ENCODE measurements at regions not wholly inside any gene's neighbourhood (a gene's known extent, or its start where the extent isn't known, plus 50 kb on each side); places are given as distances from the start of the nearest gene placed in this dataset.

DNA sequence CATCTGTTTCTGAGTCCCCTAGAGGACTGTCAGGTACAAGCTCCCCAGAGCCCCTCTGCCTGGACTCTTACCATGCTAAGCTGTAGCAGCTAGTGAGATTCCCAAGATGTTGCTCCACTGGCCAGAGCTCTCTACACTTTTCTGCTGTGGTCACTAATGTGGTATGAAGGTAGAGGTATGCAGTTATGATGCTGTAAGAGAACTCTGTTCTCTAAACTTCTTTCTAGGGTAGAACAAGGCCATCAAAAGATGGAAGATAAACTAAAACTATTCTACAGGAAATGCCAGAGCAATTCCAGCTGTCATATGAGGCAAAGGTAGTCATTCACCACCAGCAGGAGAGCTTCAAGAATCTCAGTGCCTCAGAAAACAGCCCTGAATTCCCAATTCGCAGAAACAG is 517.4 kb upstream of the ARRDC4 start:
- Mint-ChIP-seq H3K27me3 (ENCODE audit: unreplicated experiment) (no peaks in the 10 kb centered on the region), H3K4me3 (ENCODE audit: low read depth, unreplicated experiment) (no peak overlapping the region), H3K27ac (ENCODE audit: unreplicated experiment) (no peak overlapping the region), H3K4me1 (ENCODE audit: low read depth, unreplicated experiment) (no peaks in the 10 kb centered on the region), H3K36me3 (ENCODE audit: insufficient read depth, unreplicated experiment) (no peaks in the 10 kb centered on the region), H3K9me3 (ENCODE audit: low read depth, unreplicated experiment) (peaks cover 5% of the 10 kb centered on the region)
- CTCF ChIA-PET = no interaction called here
- no TSS peak for BruUV-seq (replicated peaks)
- TF ChIP-seq, protein P1, sequence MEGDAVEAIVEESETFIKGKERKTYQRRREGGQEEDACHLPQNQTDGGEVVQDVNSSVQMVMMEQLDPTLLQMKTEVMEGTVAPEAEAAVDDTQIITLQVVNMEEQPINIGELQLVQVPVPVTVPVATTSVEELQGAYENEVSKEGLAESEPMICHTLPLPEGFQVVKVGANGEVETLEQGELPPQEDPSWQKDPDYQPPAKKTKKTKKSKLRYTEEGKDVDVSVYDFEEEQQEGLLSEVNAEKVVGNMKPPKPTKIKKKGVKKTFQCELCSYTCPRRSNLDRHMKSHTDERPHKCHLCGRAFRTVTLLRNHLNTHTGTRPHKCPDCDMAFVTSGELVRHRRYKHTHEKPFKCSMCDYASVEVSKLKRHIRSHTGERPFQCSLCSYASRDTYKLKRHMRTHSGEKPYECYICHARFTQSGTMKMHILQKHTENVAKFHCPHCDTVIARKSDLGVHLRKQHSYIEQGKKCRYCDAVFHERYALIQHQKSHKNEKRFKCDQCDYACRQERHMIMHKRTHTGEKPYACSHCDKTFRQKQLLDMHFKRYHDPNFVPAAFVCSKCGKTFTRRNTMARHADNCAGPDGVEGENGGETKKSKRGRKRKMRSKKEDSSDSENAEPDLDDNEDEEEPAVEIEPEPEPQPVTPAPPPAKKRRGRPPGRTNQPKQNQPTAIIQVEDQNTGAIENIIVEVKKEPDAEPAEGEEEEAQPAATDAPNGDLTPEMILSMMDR (IDR thresholded peaks at IDR 0.05; ENCODE audit: unreplicated experiment) = no peak
- DNase-seq = no peak
- intact Hi-C loops (cut with micrococcal nuclease; ENCODE audit: unreplicated experiment) = no loop called here

DNA sequence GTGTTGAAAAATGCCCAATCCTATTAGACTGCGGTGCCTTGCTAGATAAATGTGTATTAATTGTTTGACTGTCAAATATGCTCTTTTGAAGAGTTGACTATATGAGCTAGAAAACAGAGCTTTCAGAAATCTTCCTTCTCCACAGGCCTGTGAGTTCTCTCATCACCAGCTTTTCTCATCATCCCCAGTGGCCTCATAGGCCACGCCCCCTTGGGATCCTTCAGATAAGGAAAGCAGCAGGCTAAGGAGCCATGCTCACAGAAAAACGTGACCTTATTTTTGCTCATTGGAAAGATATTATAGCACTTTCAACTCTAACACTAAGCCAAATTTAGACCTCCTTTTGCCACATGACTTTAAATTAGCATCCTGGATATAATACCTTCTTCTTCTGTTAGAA is 514.4 kb upstream of the ARRDC4 start:
- CTCF ChIA-PET = interaction anchor here (1.3 kb wide), 1 partner anchor 200 kb away, joined by 4 read pairs; no protein-coding TSS in a partner anchor

DNA sequence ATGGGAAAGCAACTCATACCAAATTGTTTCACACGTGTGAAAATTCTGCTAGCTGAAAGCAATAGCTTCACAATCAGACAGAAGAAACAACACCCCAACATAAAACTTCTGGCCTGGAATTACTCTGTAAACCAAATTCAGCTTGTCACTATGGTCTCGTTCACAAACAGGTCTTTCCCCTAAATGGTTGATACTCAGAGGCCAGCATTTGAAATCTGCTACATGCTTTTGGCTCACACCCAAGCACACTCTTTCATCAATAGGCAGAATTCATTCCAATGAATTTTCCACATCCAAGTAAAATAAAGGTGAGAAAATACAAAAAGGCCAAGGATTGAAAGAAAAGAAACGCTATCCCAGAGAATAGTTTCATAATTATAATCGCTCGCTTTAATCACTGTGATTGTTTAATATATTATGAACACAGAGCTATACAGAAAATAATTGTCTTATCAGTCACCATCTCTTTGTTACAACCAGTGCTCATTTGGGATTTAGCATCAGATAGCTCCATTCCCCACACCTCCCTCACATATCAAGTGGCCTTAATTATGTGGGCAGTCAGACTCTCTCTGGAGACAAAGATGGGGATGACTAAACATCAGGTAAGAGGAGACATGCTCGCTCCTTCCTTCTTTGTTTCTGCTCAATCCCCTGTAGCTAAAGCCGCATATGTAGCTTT is 503.8 kb upstream of the ARRDC4 start:
- no peak overlapping the region for H3K4me3 Mint-ChIP-seq (ENCODE audit: low read depth, unreplicated experiment)
- H3K27ac Mint-ChIP-seq (ENCODE audit: unreplicated experiment) = no peak overlapping the region
- no peaks in the 10 kb centered on the region for H3K36me3 Mint-ChIP-seq (ENCODE audit: insufficient read depth, unreplicated experiment)
- H3K4me1 Mint-ChIP-seq (ENCODE audit: low read depth, unreplicated experiment) = no peaks in the 10 kb centered on the region
- TF ChIP-seq, protein P1 (IDR thresholded peaks at IDR 0.05; ENCODE audit: unreplicated experiment) = no peak
- BruUV-seq (replicated peaks) = no TSS peak
- intact Hi-C loops (cut with micrococcal nuclease; ENCODE audit: unreplicated experiment) = no loop called here
- H3K27me3 Mint-ChIP-seq (ENCODE audit: unreplicated experiment) = no peaks in the 10 kb centered on the region
- H3K9me3 Mint-ChIP-seq (ENCODE audit: low read depth, unreplicated experiment) = no peaks in the 10 kb centered on the region
- DNase-seq = no peak
- CTCF ChIA-PET = no interaction called here

More for the DNA sequence above, 514.4 kb upstream of the ARRDC4 start:
- DNase-seq = no peak
- Mint-ChIP-seq H3K4me1 (ENCODE audit: low read depth, unreplicated experiment) (no peaks in the 10 kb centered on the region), H3K36me3 (ENCODE audit: insufficient read depth, unreplicated experiment) (no peaks in the 10 kb centered on the region), H3K27me3 (ENCODE audit: unreplicated experiment) (no peaks in the 10 kb centered on the region), H3K9me3 (ENCODE audit: low read depth, unreplicated experiment) (peaks cover 5% of the 10 kb centered on the region), H3K27ac (ENCODE audit: unreplicated experiment) (no peak overlapping the region), H3K4me3 (ENCODE audit: low read depth, unreplicated experiment) (no peak overlapping the region)
- intact Hi-C loops (cut with micrococcal nuclease; ENCODE audit: unreplicated experiment) = no loop called here
- no TSS peak for BruUV-seq (replicated peaks)
- TF ChIP-seq, protein P1 (IDR thresholded peaks at IDR 0.05; ENCODE audit: unreplicated experiment) = no peak

DNA sequence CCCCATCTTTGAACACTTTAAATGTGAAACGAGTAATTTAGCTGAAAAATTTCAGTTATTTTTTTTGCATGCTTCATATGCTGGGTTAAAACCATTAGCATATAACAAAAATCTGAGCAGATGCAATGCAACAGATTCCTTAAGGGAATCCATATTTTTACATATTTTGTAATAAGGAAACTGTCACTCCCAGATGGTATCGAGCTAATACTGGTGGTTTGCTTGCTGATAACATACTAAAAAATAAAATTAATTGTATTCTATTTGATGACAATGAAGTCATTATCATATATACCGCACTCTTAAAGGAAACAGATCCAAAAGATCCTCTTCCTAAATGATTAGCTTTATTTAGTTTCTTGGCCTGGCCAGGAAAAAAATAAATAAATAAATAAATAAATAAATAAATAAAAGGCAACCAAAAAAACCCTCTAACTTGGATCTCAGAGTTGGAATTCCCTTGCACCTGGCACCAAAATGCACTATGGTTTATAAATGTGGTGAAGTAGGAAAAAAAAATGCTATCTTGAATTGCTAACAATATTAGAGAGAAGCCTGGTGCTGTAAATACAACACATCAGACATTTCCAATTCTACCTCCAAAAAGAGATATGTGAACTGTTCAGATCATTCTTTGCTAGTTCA is 503.2 kb upstream of the ARRDC4 start:
- no peak overlapping the region for H3K27ac Mint-ChIP-seq (ENCODE audit: unreplicated experiment)
- CTCF ChIA-PET = no interaction called here
- no TSS peak for BruUV-seq (replicated peaks)
- no peak overlapping the region for H3K4me3 Mint-ChIP-seq (ENCODE audit: low read depth, unreplicated experiment)
- intact Hi-C loops (cut with micrococcal nuclease; ENCODE audit: unreplicated experiment) = no loop called here
- TF ChIP-seq, protein P1 (IDR thresholded peaks at IDR 0.05; ENCODE audit: unreplicated experiment) = no peak
- no peaks in the 10 kb centered on the region for H3K4me1 Mint-ChIP-seq (ENCODE audit: low read depth, unreplicated experiment)
- no peaks in the 10 kb centered on the region for H3K27me3 Mint-ChIP-seq (ENCODE audit: unreplicated experiment)
- H3K36me3 Mint-ChIP-seq (ENCODE audit: insufficient read depth, unreplicated experiment) = no peaks in the 10 kb centered on the region
- no peak for DNase-seq
- no peaks in the 10 kb centered on the region for H3K9me3 Mint-ChIP-seq (ENCODE audit: low read depth, unreplicated experiment)

Measured in Calu3 (cell line).